K562 (cell line): ENCODE measurements at regions not wholly inside any gene's neighbourhood (a gene's known extent, or its start where the extent isn't known, plus 50 kb on each side); places are given as distances from the start of the nearest gene placed in this dataset.

Experiments
- EZH2 ChIP-seq: IDR thresholded peaks from 2 replicates; pipeline ENCODE4 v1.6.1; 2012; ENCODE audit warnings: low read depth, mild to moderate bottlenecking, inconsistent platforms, low read length, borderline replicate concordance
- POLR2A ChIP-seq: fragments of 450-650 bp; conservative IDR thresholded peaks from 2 replicates; pipeline ENCODE4 v1.6.1; 2016
- ZNF12 ChIP-seq: sonication (generic); formaldehyde crosslinking; IDR thresholded peaks from 2 replicates; pipeline ENCODE4 v1.4.0; 2020; ENCODE audit warnings: mild to moderate bottlenecking, missing genetic modification reagents
- ZNF316 ChIP-seq: fragments of 450-650 bp; IDR thresholded peaks from 2 replicates; pipeline ENCODE4 v1.6.1; 2016
- TF ChIP-seq, protein P1 (sequence below): fragments of 450-650 bp; IDR thresholded peaks from 2 replicates; pipeline ENCODE4 v1.6.1; 2017; ENCODE audit warnings: antibody characterized with exemption, mild to moderate bottlenecking
- TF ChIP-seq, protein P2 (sequence below), 3 experiments: IDR thresholded peaks in 2 of 3; conservative IDR thresholded peaks in 1 of 3; 2 replicates each; pipeline ENCODE4 v1.5.1; 2011 to 2012; ENCODE audit warnings: low read length in 3 of 3, mild to moderate bottlenecking in 3 of 3, control low read depth in 2 of 3, improper control_type of control experiment in 1 of 3, inconsistent platforms in 1 of 3, low read depth in 1 of 3, mixed read lengths in 1 of 3, moderate library complexity in 1 of 3; ENCODE audit not compliant: insufficient read depth in 2 of 3

DNA sequence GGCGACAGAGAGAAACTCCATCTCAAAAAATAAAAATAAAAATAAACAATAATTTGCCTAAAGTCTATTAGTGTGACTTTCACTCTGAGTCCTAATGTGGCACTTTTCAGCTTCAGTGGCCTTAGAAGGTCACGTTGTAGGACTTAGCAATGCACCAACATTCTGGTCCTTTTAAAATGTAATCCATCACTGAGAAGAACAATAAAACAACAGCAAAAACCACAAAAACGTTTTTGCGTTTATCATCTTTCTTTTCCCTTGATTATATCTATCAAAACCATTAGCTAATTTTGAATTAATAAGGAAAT lies 190.1 kb upstream of the ZNF608 start:
- TF ChIP-seq POLR2A (no peak), ZNF12 (CRISPR knock-in tag) (no peak), EZH2 (no peak), ZNF316 (no peak)
- TF ChIP-seq, protein P1, sequence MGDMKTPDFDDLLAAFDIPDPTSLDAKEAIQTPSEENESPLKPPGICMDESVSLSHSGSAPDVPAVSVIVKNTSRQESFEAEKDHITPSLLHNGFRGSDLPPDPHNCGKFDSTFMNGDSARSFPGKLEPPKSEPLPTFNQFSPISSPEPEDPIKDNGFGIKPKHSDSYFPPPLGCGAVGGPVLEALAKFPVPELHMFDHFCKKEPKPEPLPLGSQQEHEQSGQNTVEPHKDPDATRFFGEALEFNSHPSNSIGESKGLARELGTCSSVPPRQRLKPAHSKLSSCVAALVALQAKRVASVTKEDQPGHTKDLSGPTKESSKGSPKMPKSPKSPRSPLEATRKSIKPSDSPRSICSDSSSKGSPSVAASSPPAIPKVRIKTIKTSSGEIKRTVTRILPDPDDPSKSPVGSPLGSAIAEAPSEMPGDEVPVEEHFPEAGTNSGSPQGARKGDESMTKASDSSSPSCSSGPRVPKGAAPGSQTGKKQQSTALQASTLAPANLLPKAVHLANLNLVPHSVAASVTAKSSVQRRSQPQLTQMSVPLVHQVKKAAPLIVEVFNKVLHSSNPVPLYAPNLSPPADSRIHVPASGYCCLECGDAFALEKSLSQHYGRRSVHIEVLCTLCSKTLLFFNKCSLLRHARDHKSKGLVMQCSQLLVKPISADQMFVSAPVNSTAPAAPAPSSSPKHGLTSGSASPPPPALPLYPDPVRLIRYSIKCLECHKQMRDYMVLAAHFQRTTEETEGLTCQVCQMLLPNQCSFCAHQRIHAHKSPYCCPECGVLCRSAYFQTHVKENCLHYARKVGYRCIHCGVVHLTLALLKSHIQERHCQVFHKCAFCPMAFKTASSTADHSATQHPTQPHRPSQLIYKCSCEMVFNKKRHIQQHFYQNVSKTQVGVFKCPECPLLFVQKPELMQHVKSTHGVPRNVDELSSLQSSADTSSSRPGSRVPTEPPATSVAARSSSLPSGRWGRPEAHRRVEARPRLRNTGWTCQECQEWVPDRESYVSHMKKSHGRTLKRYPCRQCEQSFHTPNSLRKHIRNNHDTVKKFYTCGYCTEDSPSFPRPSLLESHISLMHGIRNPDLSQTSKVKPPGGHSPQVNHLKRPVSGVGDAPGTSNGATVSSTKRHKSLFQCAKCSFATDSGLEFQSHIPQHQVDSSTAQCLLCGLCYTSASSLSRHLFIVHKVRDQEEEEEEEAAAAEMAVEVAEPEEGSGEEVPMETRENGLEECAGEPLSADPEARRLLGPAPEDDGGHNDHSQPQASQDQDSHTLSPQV: no peak
- TF ChIP-seq, protein P2, sequence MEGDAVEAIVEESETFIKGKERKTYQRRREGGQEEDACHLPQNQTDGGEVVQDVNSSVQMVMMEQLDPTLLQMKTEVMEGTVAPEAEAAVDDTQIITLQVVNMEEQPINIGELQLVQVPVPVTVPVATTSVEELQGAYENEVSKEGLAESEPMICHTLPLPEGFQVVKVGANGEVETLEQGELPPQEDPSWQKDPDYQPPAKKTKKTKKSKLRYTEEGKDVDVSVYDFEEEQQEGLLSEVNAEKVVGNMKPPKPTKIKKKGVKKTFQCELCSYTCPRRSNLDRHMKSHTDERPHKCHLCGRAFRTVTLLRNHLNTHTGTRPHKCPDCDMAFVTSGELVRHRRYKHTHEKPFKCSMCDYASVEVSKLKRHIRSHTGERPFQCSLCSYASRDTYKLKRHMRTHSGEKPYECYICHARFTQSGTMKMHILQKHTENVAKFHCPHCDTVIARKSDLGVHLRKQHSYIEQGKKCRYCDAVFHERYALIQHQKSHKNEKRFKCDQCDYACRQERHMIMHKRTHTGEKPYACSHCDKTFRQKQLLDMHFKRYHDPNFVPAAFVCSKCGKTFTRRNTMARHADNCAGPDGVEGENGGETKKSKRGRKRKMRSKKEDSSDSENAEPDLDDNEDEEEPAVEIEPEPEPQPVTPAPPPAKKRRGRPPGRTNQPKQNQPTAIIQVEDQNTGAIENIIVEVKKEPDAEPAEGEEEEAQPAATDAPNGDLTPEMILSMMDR (IDR thresholded peaks at IDR 0.05 in 2 of 3, conservative IDR thresholded peaks at IDR 0.05 in 1 of 3; ENCODE audit: insufficient read depth in 2 of 3, low read depth in 1 of 3, low read length in 3 of 3): no peak
